CD14-positive monocyte (primary cell): ENCODE measurements at regions not wholly inside any gene's neighbourhood (a gene's known extent, or its start where the extent isn't known, plus 50 kb on each side); places are given as distances from the start of the nearest gene placed in this dataset.

ENCODE experiments used
- DNase-seq, 3 donors: peaks; one replicate each; pipeline ENCODE4 v3.0.0-alpha.2; 2011 to 2022
- H2AFZ ChIP-seq: 2 replicates; pipeline ENCODE4 v1.6.0; 2012; ENCODE audit warnings: mild to moderate bottlenecking, low read depth, low read length, inconsistent platforms; ENCODE audit not compliant: insufficient read depth, poor library complexity, severe bottlenecking
- H3K27ac ChIP-seq, 2 donors: 1 replicate in 1 of 2; 2 replicates in 1 of 2; pipeline ENCODE4 v1.5.1; 2012 to 2013; ENCODE audit warnings: low read length in 2 of 2, control low read depth in 1 of 2, inconsistent platforms in 1 of 2, low read depth in 1 of 2, mild to moderate bottlenecking in 1 of 2
- H3K27me3 ChIP-seq, 2 donors: one replicate each; pipeline versions ENCODE4 v1.6.0 to v1.6.1; 2011 to 2013; ENCODE audit warnings: low read length in 2 of 2; ENCODE audit not compliant: control insufficient read depth in 2 of 2, insufficient read depth in 2 of 2
- H3K36me3 ChIP-seq, 2 donors: replicated peaks in 1 of 2; 1 replicate in 1 of 2; 2 replicates in 1 of 2; pipeline versions ENCODE4 v1.5.1 to v1.6.1; 2012 to 2013; ENCODE audit warnings: low read length in 2 of 2, control low read depth in 1 of 2, inconsistent platforms in 1 of 2, mild to moderate bottlenecking in 1 of 2; ENCODE audit not compliant: insufficient read depth in 2 of 2, control insufficient read depth in 1 of 2
- H3K4me1 ChIP-seq, 2 donors: 1 replicate in 1 of 2; 2 replicates in 1 of 2; pipeline versions ENCODE4 v1.5.1 to v1.6.1; 2012 to 2013; ENCODE audit warnings: low read length in 2 of 2, control low read depth in 1 of 2, inconsistent platforms in 1 of 2, mild to moderate bottlenecking in 1 of 2, moderate library complexity in 1 of 2; ENCODE audit not compliant: insufficient read depth in 2 of 2, control insufficient read depth in 1 of 2
- H3K4me2 ChIP-seq: replicated peaks from 2 replicates; pipeline ENCODE3; 2012; ENCODE audit warnings: low read length, moderate library complexity, mild to moderate bottlenecking; ENCODE audit not compliant: poor library complexity, severe bottlenecking; ENCODE audit errors: extremely low read depth
- H3K4me3 ChIP-seq, 3 experiments: fragments of 200-600 bp in 1 of 3; sonication (generic) in 1 of 3; replicated peaks in 1 of 3; 1 replicate in 2 of 3; 2 replicates in 1 of 3; pipeline ENCODE4 v1.5.1; 2011 to 2013; ENCODE audit warnings: low read length in 3 of 3, mild to moderate bottlenecking in 3 of 3, control low read depth in 2 of 3, low read depth in 2 of 3, inconsistent platforms in 1 of 3, moderate library complexity in 1 of 3
- H3K79me2 ChIP-seq: 2 replicates; pipeline ENCODE4 v1.6.0; 2012; ENCODE audit warnings: mild to moderate bottlenecking, control low read depth, inconsistent platforms, low read length, moderate library complexity; ENCODE audit not compliant: insufficient read depth
- H3K9ac ChIP-seq: 2 replicates; pipeline ENCODE4 v1.6.0; 2017; ENCODE audit warnings: low read length, mild to moderate bottlenecking; ENCODE audit not compliant: insufficient read depth, poor library complexity, severe bottlenecking
- H3K9me3 ChIP-seq, 2 donors: replicated peaks in 1 of 2; 1 replicate in 1 of 2; 2 replicates in 1 of 2; pipeline versions ENCODE4 v1.5.1 to v1.6.1; 2012 to 2013; ENCODE audit warnings: low read length in 2 of 2, control low read depth in 1 of 2; ENCODE audit not compliant: control insufficient read depth in 1 of 2, insufficient read depth in 1 of 2
- H4K20me1 ChIP-seq: 2 replicates; pipeline ENCODE4 v1.6.0; 2012; ENCODE audit warnings: mild to moderate bottlenecking, low read length, control low read depth, moderate library complexity; ENCODE audit not compliant: insufficient read depth
- H3K27ac Mint-ChIP-seq, 7 donors: one replicate each; pipeline ENCODE4 v1.8.0; 2020; ENCODE audit warnings: mild to moderate bottlenecking in 7 of 7, mixed read lengths in 7 of 7, moderate library complexity in 6 of 7, inconsistent platforms in 2 of 7
- H3K27me3 Mint-ChIP-seq, 3 donors: one replicate each; pipeline ENCODE4 v1.8.0; 2021 to 2022; ENCODE audit warnings: low read depth in 3 of 3, mild to moderate bottlenecking in 3 of 3, mixed read lengths in 3 of 3, moderate library complexity in 3 of 3, inconsistent platforms in 1 of 3
- H3K36me3 Mint-ChIP-seq, 2 donors: one replicate each; pipeline ENCODE4 v1.8.0; 2020; ENCODE audit warnings: mixed read lengths in 2 of 2, inconsistent platforms in 1 of 2, mild to moderate bottlenecking in 1 of 2
- H3K4me1 Mint-ChIP-seq: one replicate; pipeline ENCODE4 v1.8.0; 2020; ENCODE audit warnings: mild to moderate bottlenecking, mixed read lengths
- H3K4me3 Mint-ChIP-seq, 2 donors: one replicate each; pipeline ENCODE4 v1.8.0; 2020; ENCODE audit warnings: mild to moderate bottlenecking in 2 of 2, mixed read lengths in 2 of 2, moderate library complexity in 1 of 2
- H3K9me3 Mint-ChIP-seq, 7 donors: one replicate each; pipeline ENCODE4 v1.8.0; 2020 to 2022; ENCODE audit warnings: mixed read lengths in 7 of 7, mild to moderate bottlenecking in 6 of 7, moderate library complexity in 6 of 7, inconsistent platforms in 2 of 7
- CTCF ChIP-seq: fragments of 200-600 bp; IDR thresholded peaks from one replicate; pipeline ENCODE4 v1.8.0; 2022; ENCODE audit warnings: antibody characterized with exemption, mild to moderate bottlenecking
- WGBS: methylation state at CpG from one replicate; pipeline ENCODE4 v1.1.5; 2013; ENCODE audit warnings: missing lambda C conversion rate; ENCODE audit not compliant: insufficient coverage; 5-methylcytosine and 5-hydroxymethylcytosine counted together
- intact Hi-C, 2 donors: fragments of 100-400 bp; cut with micrococcal nuclease; formaldehyde crosslinking; loops; one replicate each; pipeline versions ENCODE4 v1.15.0 to v1.15.1; 2023

DNA sequence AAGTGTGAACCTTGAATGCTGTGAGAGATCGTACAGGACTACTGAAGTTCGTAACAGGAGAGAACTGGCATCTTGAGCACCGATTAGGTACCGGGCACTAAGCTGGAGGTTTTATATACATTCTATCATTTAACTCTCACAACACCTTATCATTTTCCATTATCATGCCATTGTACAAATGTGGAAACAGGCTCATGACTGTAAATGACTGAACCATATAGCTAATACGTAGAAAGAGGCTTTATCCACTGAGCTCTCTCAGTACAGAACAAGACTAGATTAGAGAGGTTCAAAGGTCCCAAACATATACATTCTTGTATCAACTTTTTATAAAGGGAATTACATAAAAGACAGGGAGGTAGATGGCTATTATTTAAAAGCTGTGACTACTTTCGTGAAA lies 130.6 kb downstream of the CEP57L1 start:
- Mint-ChIP-seq H3K4me3 (no peak overlapping the region), H3K9me3 (peaks cover 0 to 2% (median 0%) of the 10 kb centered on the region in 7 donors), H3K36me3 (no peaks in the 10 kb centered on the region), H3K27ac (no peak overlapping the region), H3K4me1 (peaks cover 11% of the 10 kb centered on the region), H3K27me3 (peaks cover 0 to 4% (median 0%) of the 10 kb centered on the region in 3 donors)
- no peak overlapping the region for H2AFZ ChIP-seq
- no peak for DNase-seq
- H3K27ac ChIP-seq, result no peak overlapping the region
- no peaks in the 10 kb centered on the region for H4K20me1 ChIP-seq
- H3K9me3 ChIP-seq, result no peaks in the 10 kb centered on the region
- no peak overlapping the region for H3K4me2 ChIP-seq
- intact Hi-C loops, result no loop called here
- H3K9ac ChIP-seq, result no peak overlapping the region
- no peaks in the 10 kb centered on the region for H3K4me1 ChIP-seq
- no peaks in the 10 kb centered on the region for H3K79me2 ChIP-seq
- no peaks in the 10 kb centered on the region for H3K27me3 ChIP-seq
- no peak for TF ChIP-seq CTCF
- H3K36me3 ChIP-seq, result no peaks in the 10 kb centered on the region
- WGBS, result 96% methylated on average over 4 of the region's 6 CpGs
- no peak overlapping the region for H3K4me3 ChIP-seq

- no peaks in the 10 kb centered on the region for H3K9me3 ChIP-seq
- H3K4me1 Mint-ChIP-seq, result peaks cover 18% of the 10 kb centered on the region
- no peaks in the 10 kb centered on the region for H3K27me3 ChIP-seq
- no peaks in the 10 kb centered on the region for H3K4me1 ChIP-seq
- TF ChIP-seq CTCF, result no peak
- H3K4me3 Mint-ChIP-seq, result no peak overlapping the region
- H3K27ac ChIP-seq, result no peak overlapping the region
- no peaks in the 10 kb centered on the region for H3K79me2 ChIP-seq
- peaks cover 0 to 2% (median 0%) of the 10 kb centered on the region in 7 donors for H3K9me3 Mint-ChIP-seq
- no peak overlapping the region for H3K4me2 ChIP-seq
- H3K36me3 ChIP-seq, result no peaks in the 10 kb centered on the region
- no peak overlapping the region for H3K27ac Mint-ChIP-seq
- no peaks in the 10 kb centered on the region for H3K36me3 Mint-ChIP-seq
- intact Hi-C loops, result no loop called here
- WGBS, result no CpG with 5 or more reads among the region's 1 CpG
- H3K4me3 ChIP-seq, result no peak overlapping the region
- no peak overlapping the region for H2AFZ ChIP-seq
- H3K27me3 Mint-ChIP-seq, result peaks cover 0 to 4% (median 0%) of the 10 kb centered on the region in 3 donors
- H3K9ac ChIP-seq, result no peak overlapping the region
- no peaks in the 10 kb centered on the region for H4K20me1 ChIP-seq
- no peak for DNase-seq
Measured at GRCh38 chr6:109224994-109225393, 129.7 kb downstream of the CEP57L1 start.
